Right lobe of liver (tissue), 4 donors: ENCODE measurements at regions not wholly inside any gene's neighbourhood (a gene's known extent, or its start where the extent isn't known, plus 50 kb on each side); places are given as distances from the start of the nearest gene placed in this dataset.

Experiments
- CTCF ChIP-seq, 4 donors: fragments of 200-600 bp in 3 of 4; fragments of 450-650 bp in 1 of 4; IDR thresholded peaks; one replicate each; pipeline versions ENCODE4 v1.5.1 to v1.8.0; 2016 to 2022; ENCODE audit warnings: antibody characterized with exemption in 4 of 4, mild to moderate bottlenecking in 2 of 4
- POLR2A ChIP-seq: fragments of 450-650 bp; IDR thresholded peaks from one replicate; pipeline ENCODE4 v1.6.1; 2017; ENCODE audit warnings: antibody characterized with exemption, mild to moderate bottlenecking
- donor health status: DM: no; HTN: no; CAD: no.
- donor health status: DM: no; HTN: no; CAD: no.
- donor health status: DM: no; HTN: yes; CAD: no.

- TF ChIP-seq CTCF (IDR thresholded peaks at IDR 0.05) (no peak), POLR2A (no peak)
These were observed 213.5 kb upstream of the NRIP1 start for GRCh38 chr21:15278279-15278678.
